PFSK-1 (cell line): ENCODE measurements at regions not wholly inside any gene's neighbourhood (a gene's known extent, or its start where the extent isn't known, plus 50 kb on each side); places are given as distances from the start of the nearest gene placed in this dataset.

Experiments used
- FOXP2 ChIP-seq: optimal IDR thresholded peaks from 2 replicates; pipeline ENCODE3; 2011; ENCODE audit warnings: borderline replicate concordance, control low read depth, inconsistent platforms; ENCODE audit not compliant: insufficient read depth; ENCODE audit errors: extremely low read length, extremely low read depth
- POLR2AphosphoS5 ChIP-seq: IDR thresholded peaks from 2 replicates; pipeline ENCODE4 v1.6.1; 2012; ENCODE audit warnings: low read depth, mild to moderate bottlenecking, control low read depth, low read length, moderate library complexity
- SIN3A ChIP-seq: IDR thresholded peaks from 2 replicates; pipeline ENCODE4 v1.6.1; 2012; ENCODE audit warnings: mild to moderate bottlenecking, low read length, moderate library complexity, borderline replicate concordance; ENCODE audit not compliant: insufficient read depth
- TAF1 ChIP-seq: IDR thresholded peaks from 2 replicates; pipeline ENCODE4 v1.6.1; 2012; ENCODE audit warnings: low read length, control low read depth, borderline replicate concordance; ENCODE audit not compliant: insufficient read depth
- TF ChIP-seq, protein P1 (sequence below), 2 experiments: IDR thresholded peaks; 2 replicates each; pipeline versions ENCODE4 v1.6.1 to v1.8.0; 2011 to 2012; ENCODE audit warnings: low read depth in 2 of 2, low read length in 2 of 2, control low read depth in 1 of 2, inconsistent platforms in 1 of 2, mild to moderate bottlenecking in 1 of 2, moderate library complexity in 1 of 2; ENCODE audit not compliant: insufficient read depth in 1 of 2

DNA sequence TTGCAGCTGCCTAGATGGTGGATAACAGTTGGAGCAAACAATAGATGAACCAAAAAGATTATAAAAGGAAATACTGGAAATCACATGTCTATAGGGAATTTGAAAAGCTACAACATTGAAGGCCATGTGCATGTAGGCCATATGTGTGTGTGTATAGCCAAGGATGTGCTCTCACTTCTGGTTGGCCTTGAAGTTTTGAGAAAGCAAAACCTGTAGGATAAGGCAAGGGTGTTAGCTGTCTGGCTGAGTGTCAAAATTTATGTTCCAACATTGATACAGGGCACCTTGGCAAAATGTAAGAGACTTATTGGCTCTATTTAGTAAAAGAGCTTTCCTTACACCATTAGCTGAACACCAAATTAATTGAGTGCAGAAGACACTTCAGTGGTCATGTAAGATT is 1723.6 kb upstream of the PCDH20 start:
- TF ChIP-seq, protein P1, sequence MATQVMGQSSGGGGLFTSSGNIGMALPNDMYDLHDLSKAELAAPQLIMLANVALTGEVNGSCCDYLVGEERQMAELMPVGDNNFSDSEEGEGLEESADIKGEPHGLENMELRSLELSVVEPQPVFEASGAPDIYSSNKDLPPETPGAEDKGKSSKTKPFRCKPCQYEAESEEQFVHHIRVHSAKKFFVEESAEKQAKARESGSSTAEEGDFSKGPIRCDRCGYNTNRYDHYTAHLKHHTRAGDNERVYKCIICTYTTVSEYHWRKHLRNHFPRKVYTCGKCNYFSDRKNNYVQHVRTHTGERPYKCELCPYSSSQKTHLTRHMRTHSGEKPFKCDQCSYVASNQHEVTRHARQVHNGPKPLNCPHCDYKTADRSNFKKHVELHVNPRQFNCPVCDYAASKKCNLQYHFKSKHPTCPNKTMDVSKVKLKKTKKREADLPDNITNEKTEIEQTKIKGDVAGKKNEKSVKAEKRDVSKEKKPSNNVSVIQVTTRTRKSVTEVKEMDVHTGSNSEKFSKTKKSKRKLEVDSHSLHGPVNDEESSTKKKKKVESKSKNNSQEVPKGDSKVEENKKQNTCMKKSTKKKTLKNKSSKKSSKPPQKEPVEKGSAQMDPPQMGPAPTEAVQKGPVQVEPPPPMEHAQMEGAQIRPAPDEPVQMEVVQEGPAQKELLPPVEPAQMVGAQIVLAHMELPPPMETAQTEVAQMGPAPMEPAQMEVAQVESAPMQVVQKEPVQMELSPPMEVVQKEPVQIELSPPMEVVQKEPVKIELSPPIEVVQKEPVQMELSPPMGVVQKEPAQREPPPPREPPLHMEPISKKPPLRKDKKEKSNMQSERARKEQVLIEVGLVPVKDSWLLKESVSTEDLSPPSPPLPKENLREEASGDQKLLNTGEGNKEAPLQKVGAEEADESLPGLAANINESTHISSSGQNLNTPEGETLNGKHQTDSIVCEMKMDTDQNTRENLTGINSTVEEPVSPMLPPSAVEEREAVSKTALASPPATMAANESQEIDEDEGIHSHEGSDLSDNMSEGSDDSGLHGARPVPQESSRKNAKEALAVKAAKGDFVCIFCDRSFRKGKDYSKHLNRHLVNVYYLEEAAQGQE (IDR thresholded peaks at IDR 0.05; ENCODE audit: insufficient read depth in 1 of 2, low read depth in 2 of 2, low read length in 2 of 2), result no peak
- no peak for TF ChIP-seq SIN3A
- no peak for TF ChIP-seq TAF1
- TF ChIP-seq FOXP2, result no peak
- no peak for TF ChIP-seq POLR2AphosphoS5

DNA sequence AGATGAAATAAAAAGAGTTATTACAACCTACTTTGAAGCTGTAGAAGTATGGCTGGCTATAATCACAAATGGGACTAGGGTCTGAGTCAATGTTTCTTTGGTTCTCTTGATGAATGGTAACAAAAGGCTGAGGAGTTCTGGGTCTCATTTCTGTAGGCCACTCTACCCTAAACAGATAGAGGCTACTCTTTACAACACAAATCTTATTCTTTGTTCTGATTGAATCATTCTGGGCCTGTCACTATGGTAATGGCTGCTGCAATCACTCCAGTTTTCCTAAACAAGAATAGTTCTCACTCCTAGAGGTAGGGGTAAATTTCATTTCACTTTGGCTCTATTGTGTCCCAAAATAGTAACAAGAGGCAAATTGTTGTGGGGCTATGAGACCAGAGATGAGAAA is 1714.3 kb upstream of the PCDH20 start:
- TF ChIP-seq POLR2AphosphoS5 (no peak), FOXP2 (no peak), SIN3A (no peak), TAF1 (no peak)
- TF ChIP-seq, protein P1 (IDR thresholded peaks at IDR 0.05; ENCODE audit: insufficient read depth in 1 of 2, low read depth in 2 of 2, low read length in 2 of 2), result no peak

DNA sequence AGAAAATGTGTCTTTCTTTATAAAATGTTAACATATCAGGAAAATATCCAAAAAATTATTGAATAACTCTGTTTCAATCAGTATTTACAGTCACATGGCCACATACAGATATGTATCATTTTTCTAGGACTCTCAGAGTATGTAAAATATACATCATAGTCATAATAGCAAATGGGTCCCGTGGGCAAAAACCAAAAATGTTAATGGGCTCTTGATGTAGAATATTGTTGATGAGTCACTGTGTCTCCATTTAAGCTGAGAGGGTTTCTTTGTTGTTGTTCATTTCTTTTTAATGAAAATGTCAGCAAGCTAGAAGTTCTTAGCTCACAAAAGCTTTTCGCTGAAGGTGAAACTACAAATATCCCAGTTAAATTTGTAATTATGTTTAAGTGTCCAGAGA is 1713.1 kb upstream of the PCDH20 start:
- TF ChIP-seq FOXP2 (no peak), TAF1 (no peak), POLR2AphosphoS5 (no peak), SIN3A (no peak)
- TF ChIP-seq, protein P1 (IDR thresholded peaks at IDR 0.05; ENCODE audit: insufficient read depth in 1 of 2, low read depth in 2 of 2, low read length in 2 of 2), result no peak

DNA sequence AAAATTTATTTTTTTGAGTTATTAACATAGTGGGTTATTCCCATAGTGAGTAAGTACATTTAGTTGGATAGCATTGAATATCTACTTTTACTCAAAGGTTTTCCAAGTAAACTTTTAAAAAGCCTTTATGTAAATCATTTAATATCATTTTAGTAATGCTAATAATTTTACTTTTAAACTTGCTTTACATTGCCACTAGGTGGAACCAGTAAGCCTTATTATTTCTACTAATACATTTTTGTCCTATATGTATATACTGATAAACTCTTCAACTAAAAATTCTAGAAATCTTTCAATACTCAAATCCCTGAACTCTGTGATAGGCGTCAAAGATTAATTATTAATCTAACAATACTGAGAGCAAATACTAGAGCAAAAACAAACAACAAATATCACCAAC is 1709.2 kb upstream of the PCDH20 start:
- TF ChIP-seq TAF1, result no peak
- TF ChIP-seq, protein P1 (IDR thresholded peaks at IDR 0.05; ENCODE audit: insufficient read depth in 1 of 2, low read depth in 2 of 2, low read length in 2 of 2), result no peak
- TF ChIP-seq POLR2AphosphoS5, result no peak
- TF ChIP-seq SIN3A, result no peak
- TF ChIP-seq FOXP2, result no peak

DNA sequence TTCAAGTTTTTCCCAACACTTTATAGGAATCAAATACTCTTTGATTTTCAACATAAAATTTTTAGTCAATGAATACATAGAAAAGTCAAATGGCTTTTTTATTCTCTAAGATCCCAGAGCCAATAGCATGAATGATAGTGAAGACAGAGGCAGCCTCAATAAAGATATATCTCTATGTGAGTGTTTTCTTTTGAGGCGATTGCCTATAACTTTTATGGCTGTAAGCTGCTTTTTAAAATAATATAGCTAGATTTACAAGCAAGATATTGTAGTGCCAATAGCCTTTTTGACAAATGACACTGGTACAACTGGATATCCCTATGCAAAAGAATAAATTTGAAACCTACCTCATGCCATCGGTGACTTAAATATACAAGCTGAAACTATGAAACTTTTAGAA is 1705.2 kb upstream of the PCDH20 start:
- TF ChIP-seq, protein P1 (IDR thresholded peaks at IDR 0.05; ENCODE audit: insufficient read depth in 1 of 2, low read depth in 2 of 2, low read length in 2 of 2), result no peak
- TF ChIP-seq TAF1, result no peak
